H1 (cell line): ENCODE measurements at regions not wholly inside any gene's neighbourhood (a gene's known extent, or its start where the extent isn't known, plus 50 kb on each side); places are given as distances from the start of the nearest gene placed in this dataset.

ENCODE experiments used
- CTCF ChIA-PET: fragments of 300-600 bp; sonication (Branson Sonifier 250); formaldehyde crosslinking; loops from one replicate; lab custom pipeline; 2021; ENCODE audit not compliant: partially characterized antibody; lab: Charles Lee
- POLR2A ChIA-PET: fragments of 300-600 bp; sonication (Branson Sonifier 250); formaldehyde crosslinking; loops from one replicate; lab custom pipeline; 2021; ENCODE audit warnings: inconsistent platforms; ENCODE audit not compliant: partially characterized antibody; lab: Charles Lee
- DNase-seq, 2 experiments: peaks; one replicate each; pipeline versions ENCODE4 v3.0.0 to v3.0.0-alpha.2; 2010 to 2022; ENCODE audit warnings: low spot score in 2 of 2, low read depth in 1 of 2, mixed read lengths in 1 of 2
- FAIRE-seq: peaks from 2 replicates; lab custom pipeline; 2011; peaks lifted over from hg19 to GRCh38; lab: Jason Lieb, UNC
- H2AFZ ChIP-seq: 2 replicates; pipeline ENCODE4 v1.8.1; 2012; ENCODE audit warnings: low read length, inconsistent platforms
- H2AK5ac ChIP-seq: 2 replicates; pipeline ENCODE4 v1.6.1; 2013; ENCODE audit warnings: low read depth, low read length
- H2BK120ac ChIP-seq: replicated peaks from 2 replicates; pipeline ENCODE3; 2013; ENCODE audit warnings: low read depth, low read length, inconsistent platforms
- H2BK12ac ChIP-seq: 2 replicates; pipeline ENCODE4 v1.6.1; 2013; ENCODE audit warnings: low read depth, low read length
- H2BK15ac ChIP-seq: 2 replicates; pipeline ENCODE4 v1.6.1; 2013; ENCODE audit warnings: low read length
- H2BK20ac ChIP-seq: 2 replicates; pipeline ENCODE4 v1.6.1; 2013; ENCODE audit warnings: low read length
- H2BK5ac ChIP-seq: 2 replicates; pipeline ENCODE4 v1.6.1; 2013; ENCODE audit warnings: low read depth, low read length
- H3K14ac ChIP-seq: 2 replicates; pipeline ENCODE4 v1.6.1; 2013; ENCODE audit warnings: inconsistent platforms; ENCODE audit not compliant: insufficient read length
- H3K18ac ChIP-seq: 2 replicates; pipeline ENCODE4 v1.6.1; 2013; ENCODE audit warnings: low read length; ENCODE audit errors: extremely low read depth
- H3K23ac ChIP-seq: 2 replicates; pipeline ENCODE4 v1.6.1; 2013; ENCODE audit warnings: inconsistent platforms; ENCODE audit not compliant: insufficient read length
- H3K23me2 ChIP-seq: 2 replicates; pipeline ENCODE4 v1.6.1; 2013; ENCODE audit warnings: low read depth, low read length
- H3K27ac ChIP-seq: 2 replicates; pipeline ENCODE4 v1.6.1; 2011; ENCODE audit warnings: low read depth, low read length, inconsistent platforms
- H3K27me3 ChIP-seq, 4 experiments: replicated peaks in 1 of 4; 1 replicate in 1 of 4; 2 replicates in 3 of 4; pipeline versions ENCODE4 v1.6.1 to v1.8.1; 2011 to 2013; ENCODE audit warnings: low read length in 3 of 4, mild to moderate bottlenecking in 3 of 4, inconsistent platforms in 2 of 4, mixed read lengths in 2 of 4, moderate library complexity in 1 of 4; ENCODE audit not compliant: control insufficient read depth in 3 of 4, insufficient read depth in 3 of 4; ENCODE audit errors: extremely low read depth in 1 of 4
- H3K36me3 ChIP-seq, 4 experiments: 2 replicates each; pipeline versions ENCODE4 v1.6.1 to v1.8.1; 2011 to 2013; ENCODE audit warnings: mild to moderate bottlenecking in 4 of 4, low read length in 3 of 4, moderate library complexity in 2 of 4, control low read depth in 1 of 4, inconsistent platforms in 1 of 4; ENCODE audit not compliant: insufficient read depth in 4 of 4, control insufficient read depth in 2 of 4
- H3K4ac ChIP-seq: replicated peaks from 2 replicates; pipeline ENCODE3; 2013; ENCODE audit warnings: low read length, low read depth, mixed read lengths, inconsistent platforms; ENCODE audit not compliant: insufficient read length
- H3K4me1 ChIP-seq, 4 experiments: replicated peaks in 1 of 4; 1 replicate in 1 of 4; 2 replicates in 3 of 4; pipeline versions ENCODE4 v1.6.1 to v1.8.1; 2011 to 2013; ENCODE audit warnings: low read length in 3 of 4, inconsistent platforms in 2 of 4, mixed read lengths in 1 of 4; ENCODE audit not compliant: insufficient read depth in 4 of 4, control insufficient read depth in 3 of 4
- H3K4me2 ChIP-seq, 2 experiments: 2 replicates each; pipeline versions ENCODE4 v1.6.1 to v1.8.1; 2011 to 2013; ENCODE audit warnings: low read depth in 2 of 2, low read length in 2 of 2, control low read depth in 1 of 2, inconsistent platforms in 1 of 2, mild to moderate bottlenecking in 1 of 2; ENCODE audit not compliant: insufficient read depth in 1 of 2
- H3K4me3 ChIP-seq, 4 experiments: fragments of 200-600, 300-600 bp in 1 of 4; sonication (generic), shearing (Covaris generic), sonication (Bioruptor Twin) in 1 of 4; 2 replicates each; pipeline versions ENCODE4 v1.5.1 to v1.8.1; 2011 to 2016; ENCODE audit warnings: low read length in 4 of 4, low read depth in 3 of 4, control low read depth in 2 of 4, inconsistent platforms in 2 of 4, mild to moderate bottlenecking in 2 of 4, mixed read lengths in 1 of 4, moderate library complexity in 1 of 4; ENCODE audit not compliant: insufficient read depth in 2 of 4; ENCODE audit errors: extremely low read depth in 1 of 4
- H3K56ac ChIP-seq: replicated peaks from 2 replicates; pipeline ENCODE3; 2013; ENCODE audit warnings: low read depth, mild to moderate bottlenecking, mixed read lengths, low read length, inconsistent platforms; ENCODE audit not compliant: insufficient read length
- H3K79me1 ChIP-seq: 2 replicates; pipeline ENCODE4 v1.6.1; 2013; ENCODE audit warnings: low read depth, low read length, control low read depth
- H3K79me2 ChIP-seq, 2 experiments: 2 replicates each; pipeline versions ENCODE4 v1.6.1 to v1.8.1; 2012 to 2013; ENCODE audit warnings: low read length in 2 of 2, mild to moderate bottlenecking in 2 of 2, inconsistent platforms in 1 of 2; ENCODE audit not compliant: insufficient read depth in 2 of 2, control insufficient read depth in 1 of 2
- H3K9ac ChIP-seq, 4 experiments: replicated peaks in 1 of 4; 1 replicate in 1 of 4; 2 replicates in 3 of 4; pipeline versions ENCODE4 v1.6.1 to v1.8.1; 2011 to 2013; ENCODE audit warnings: low read depth in 3 of 4, low read length in 3 of 4, control low read depth in 2 of 4, mild to moderate bottlenecking in 2 of 4, moderate library complexity in 2 of 4, inconsistent platforms in 1 of 4; ENCODE audit errors: extremely low read depth in 1 of 4
- H3K9me3 ChIP-seq, 2 experiments: 2 replicates each; pipeline versions ENCODE4 v1.6.1 to v1.8.1; 2012 to 2013; ENCODE audit warnings: mild to moderate bottlenecking in 2 of 2, moderate library complexity in 2 of 2, control low read depth in 1 of 2, inconsistent platforms in 1 of 2, low read depth in 1 of 2, low read length in 1 of 2, mixed read lengths in 1 of 2; ENCODE audit not compliant: insufficient read depth in 2 of 2
- H4K20me1 ChIP-seq, 2 experiments: replicated peaks in 1 of 2; 2 replicates each; pipeline versions ENCODE3 to v1.8.1; 2011 to 2013; ENCODE audit warnings: inconsistent platforms in 2 of 2, low read length in 2 of 2, mild to moderate bottlenecking in 1 of 2; ENCODE audit not compliant: insufficient read depth in 2 of 2, control insufficient read depth in 1 of 2
- H4K5ac ChIP-seq: 2 replicates; pipeline ENCODE4 v1.6.1; 2013; ENCODE audit warnings: low read length, low read depth, mixed read lengths, inconsistent platforms; ENCODE audit not compliant: insufficient read length
- H4K8ac ChIP-seq: 2 replicates; pipeline ENCODE4 v1.8.0; 2013; ENCODE audit warnings: mild to moderate bottlenecking, moderate library complexity, low read length, inconsistent platforms; ENCODE audit not compliant: insufficient read depth; ENCODE audit errors: extremely low read depth
- H4K91ac ChIP-seq: replicated peaks from 2 replicates; pipeline ENCODE3; 2013; ENCODE audit warnings: low read length, mixed read lengths, inconsistent platforms; ENCODE audit not compliant: insufficient read length
- CHD7 ChIP-seq: fragments of 300-600 bp; sonication (generic); IDR thresholded peaks from 2 replicates; pipeline ENCODE4 v1.7.1; 2012; ENCODE audit warnings: low read length, moderate library complexity, mild to moderate bottlenecking, inconsistent platforms; ENCODE audit not compliant: insufficient replicate concordance
- WGBS, 2 experiments: shearing (Covaris generic) in 1 of 2; methylation state at CpG; one replicate each; pipeline versions ENCODE4 v1.1.6 to v1.1.7; 2013 to 2015; ENCODE audit warnings: low lambda C conversion rate in 2 of 2, mixed read lengths in 2 of 2, inconsistent platforms in 1 of 2, low coverage in 1 of 2, missing lambda C conversion rate in 1 of 2; ENCODE audit not compliant: insufficient replicate concordance in 2 of 2, insufficient coverage in 1 of 2, insufficient read length in 1 of 2; ENCODE audit errors: extremely low coverage in 1 of 2, missing lambda C conversion rate in 1 of 2; 5-methylcytosine and 5-hydroxymethylcytosine counted together

- no peak for FAIRE-seq
- H3K4ac ChIP-seq: no peak overlapping the region
- no peak overlapping the region for H4K8ac ChIP-seq
- POLR2A ChIA-PET: no interaction called here
- H3K36me3 ChIP-seq: no peaks in the 10 kb centered on the region; a peak in 1 of 8 replicates
- H3K79me2 ChIP-seq: no peaks in the 10 kb centered on the region
- DNase-seq: no peak
- no peak overlapping the region for H4K5ac ChIP-seq
- H4K91ac ChIP-seq: no peak overlapping the region
- H3K9me3 ChIP-seq: no peaks in the 10 kb centered on the region
- H3K56ac ChIP-seq: no peak overlapping the region
- H2BK5ac ChIP-seq: no peak overlapping the region
- H3K9ac ChIP-seq: no peak overlapping the region
- H3K27ac ChIP-seq: no peak overlapping the region
- no peak overlapping the region for H3K14ac ChIP-seq
- H3K4me2 ChIP-seq: no peak overlapping the region
- H2BK120ac ChIP-seq: no peak overlapping the region
- WGBS, 2 experiments: 96% methylated on average over 5 of the region's 5 CpGs; no CpG with 5 or more reads in 1 of the 2 experiments
- H3K4me1 ChIP-seq: no peaks in the 10 kb centered on the region
- H4K20me1 ChIP-seq: no peaks in the 10 kb centered on the region
- H2AFZ ChIP-seq: no peak overlapping the region
- H2BK15ac ChIP-seq: no peak overlapping the region
- no peak overlapping the region for H2BK12ac ChIP-seq
- no peak overlapping the region for H2BK20ac ChIP-seq
- H3K4me3 ChIP-seq: no peak overlapping the region
- H3K79me1 ChIP-seq: no peaks in the 10 kb centered on the region
- no peaks in the 10 kb centered on the region for H3K23me2 ChIP-seq
- no peak overlapping the region for H3K18ac ChIP-seq
- H3K27me3 ChIP-seq: no peaks in the 10 kb centered on the region
- H3K23ac ChIP-seq: no peak overlapping the region
- H2AK5ac ChIP-seq: no peak overlapping the region
- CTCF ChIA-PET: no interaction called here
- no peak for TF ChIP-seq CHD7
Measured at GRCh38 chr6:22206106-22206505, 90.7 kb downstream of the PRL start.
